Gastroesophageal sphincter (tissue), 4 donors: ENCODE measurements at regions not wholly inside any gene's neighbourhood (a gene's known extent, or its start where the extent isn't known, plus 50 kb on each side); places are given as distances from the start of the nearest gene placed in this dataset.
"Not testable (repeated sequence)": the region's sequence is repeated elsewhere in the genome, so short reads cannot be mapped to it uniquely, and the experiment has no call there.

Experiments
- ATAC-seq: fragments of 150-250 bp; one replicate; pipeline ENCODE4 v1.9.1; 2016; ENCODE audit warnings: mild to moderate bottlenecking, moderate library complexity
- H3K27ac ChIP-seq, 4 donors: fragments of 200-600 bp; sonication (generic) in 3 of 4; 1 replicate in 3 of 4; 2 replicates in 1 of 4; pipeline ENCODE4 v1.5.1; 2016 to 2019
- H3K27me3 ChIP-seq: fragments of 200-600 bp; sonication (generic); one replicate; pipeline ENCODE4 v1.5.1; 2019
- H3K36me3 ChIP-seq, 2 donors: fragments of 200-600 bp; sonication (generic); one replicate each; pipeline ENCODE4 v1.5.1; 2019; ENCODE audit warnings: control low read depth in 1 of 2
- H3K4me1 ChIP-seq, 3 donors: fragments of 200-600 bp; sonication (generic); 1 replicate in 2 of 3; 2 replicates in 1 of 3; pipeline ENCODE4 v1.5.1; 2016 to 2019; ENCODE audit warnings: control low read depth in 2 of 3
- H3K4me3 ChIP-seq, 2 donors: fragments of 200-600 bp; sonication (generic); one replicate each; pipeline ENCODE4 v1.5.1; 2019; ENCODE audit warnings: mild to moderate bottlenecking in 1 of 2, moderate library complexity in 1 of 2
- H3K9me3 ChIP-seq, 3 donors: fragments of 200-600 bp; sonication (generic); one replicate each; pipeline ENCODE4 v1.5.1; 2017 to 2019; ENCODE audit warnings: control low read depth in 2 of 3
- EP300 ChIP-seq: sonication (generic); formaldehyde crosslinking; IDR thresholded peaks from one replicate; pipeline ENCODE4 v1.6.1; 2017; ENCODE audit warnings: antibody characterized with exemption, mild to moderate bottlenecking
- POLR2A ChIP-seq, 2 donors: fragments of 450-650 bp; IDR thresholded peaks; one replicate each; pipeline ENCODE4 v1.6.1; 2017; ENCODE audit warnings: antibody characterized with exemption in 2 of 2, mild to moderate bottlenecking in 2 of 2, moderate library complexity in 1 of 2
- POLR2AphosphoS5 ChIP-seq: sonication (generic); formaldehyde crosslinking; IDR thresholded peaks from one replicate; pipeline ENCODE4 v1.6.1; 2017; ENCODE audit warnings: antibody characterized with exemption
- WGBS, 2 donors: methylation state at CpG; one replicate each; pipeline ENCODE4 v1.1.5; 2018; ENCODE audit warnings: low coverage in 1 of 2; 5-methylcytosine and 5-hydroxymethylcytosine counted together
- TF ChIP-seq, protein P1 (sequence below), 4 experiments: fragments of 200-600 bp in 2 of 4; fragments of 450-650 bp in 2 of 4; sonication (generic) in 1 of 4; IDR thresholded peaks; one replicate each; pipeline ENCODE4 v1.5.1; 2017 to 2019; ENCODE audit warnings: antibody characterized with exemption in 4 of 4, mild to moderate bottlenecking in 2 of 4, moderate library complexity in 2 of 4

DNA sequence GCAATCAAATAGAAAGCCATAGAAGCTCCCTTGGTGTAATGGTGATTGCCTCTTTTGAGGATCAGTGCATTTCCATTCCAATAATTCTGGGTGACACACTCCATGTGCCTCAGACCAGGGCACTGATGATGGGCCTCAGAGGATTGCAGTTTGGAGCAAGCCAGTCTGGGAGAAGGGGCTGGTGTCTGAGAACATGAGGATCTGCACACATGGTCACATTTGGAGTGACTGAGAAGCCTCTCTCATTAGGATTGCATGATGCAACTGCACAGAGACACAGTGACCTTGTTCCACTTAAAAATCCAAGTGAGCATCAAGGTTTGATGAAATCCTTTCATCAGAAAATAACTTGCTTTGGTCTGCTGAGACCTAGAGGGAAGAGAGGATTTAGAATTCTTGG is 216.4 kb downstream of the ANKRD30B start:
- Histone ChIP-seq H3K27me3 (no peaks in the 10 kb centered on the region), H3K27ac (no peak overlapping the region), H3K4me1 (no peaks in the 10 kb centered on the region), H3K4me3 (no peak overlapping the region), H3K36me3 (no peaks in the 10 kb centered on the region), H3K9me3 (no peaks in the 10 kb centered on the region)
- no peak for ATAC-seq
- TF ChIP-seq POLR2AphosphoS5 (no peak), EP300 (no peak), POLR2A (IDR thresholded peaks at IDR 0.05) (no peak)
- TF ChIP-seq, protein P1, sequence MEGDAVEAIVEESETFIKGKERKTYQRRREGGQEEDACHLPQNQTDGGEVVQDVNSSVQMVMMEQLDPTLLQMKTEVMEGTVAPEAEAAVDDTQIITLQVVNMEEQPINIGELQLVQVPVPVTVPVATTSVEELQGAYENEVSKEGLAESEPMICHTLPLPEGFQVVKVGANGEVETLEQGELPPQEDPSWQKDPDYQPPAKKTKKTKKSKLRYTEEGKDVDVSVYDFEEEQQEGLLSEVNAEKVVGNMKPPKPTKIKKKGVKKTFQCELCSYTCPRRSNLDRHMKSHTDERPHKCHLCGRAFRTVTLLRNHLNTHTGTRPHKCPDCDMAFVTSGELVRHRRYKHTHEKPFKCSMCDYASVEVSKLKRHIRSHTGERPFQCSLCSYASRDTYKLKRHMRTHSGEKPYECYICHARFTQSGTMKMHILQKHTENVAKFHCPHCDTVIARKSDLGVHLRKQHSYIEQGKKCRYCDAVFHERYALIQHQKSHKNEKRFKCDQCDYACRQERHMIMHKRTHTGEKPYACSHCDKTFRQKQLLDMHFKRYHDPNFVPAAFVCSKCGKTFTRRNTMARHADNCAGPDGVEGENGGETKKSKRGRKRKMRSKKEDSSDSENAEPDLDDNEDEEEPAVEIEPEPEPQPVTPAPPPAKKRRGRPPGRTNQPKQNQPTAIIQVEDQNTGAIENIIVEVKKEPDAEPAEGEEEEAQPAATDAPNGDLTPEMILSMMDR (IDR thresholded peaks at IDR 0.05): no peak

DNA sequence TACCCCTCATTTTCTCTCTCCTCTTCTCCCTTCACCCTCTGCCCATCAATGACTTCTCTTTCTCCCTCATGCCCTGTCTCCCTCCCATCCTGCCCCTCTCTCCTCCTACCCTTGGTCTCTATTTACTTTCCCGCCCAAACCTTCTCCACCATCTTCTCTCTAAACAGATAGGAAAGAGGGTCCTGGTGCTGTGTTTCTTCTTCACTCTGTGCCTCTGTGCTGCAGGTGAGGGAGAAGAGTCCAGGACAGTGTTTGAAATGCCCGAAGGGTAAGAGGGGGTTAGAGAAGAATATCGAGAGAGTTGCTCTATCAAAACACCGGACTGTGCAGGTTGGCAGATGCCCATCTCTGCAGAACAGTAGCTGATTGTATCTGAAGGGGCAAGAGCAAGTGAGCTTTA is 217.0 kb downstream of the ANKRD30B start:
- 80 to 88% methylated on average over 1 to 4 of the region's 4 CpGs for WGBS, 2 donors
- H3K27me3 ChIP-seq, H3K36me3 ChIP-seq, H3K9me3 ChIP-seq, ATAC-seq, H3K4me3 ChIP-seq, H3K27ac ChIP-seq, H3K4me1 ChIP-seq: not testable (repeated sequence)

DNA sequence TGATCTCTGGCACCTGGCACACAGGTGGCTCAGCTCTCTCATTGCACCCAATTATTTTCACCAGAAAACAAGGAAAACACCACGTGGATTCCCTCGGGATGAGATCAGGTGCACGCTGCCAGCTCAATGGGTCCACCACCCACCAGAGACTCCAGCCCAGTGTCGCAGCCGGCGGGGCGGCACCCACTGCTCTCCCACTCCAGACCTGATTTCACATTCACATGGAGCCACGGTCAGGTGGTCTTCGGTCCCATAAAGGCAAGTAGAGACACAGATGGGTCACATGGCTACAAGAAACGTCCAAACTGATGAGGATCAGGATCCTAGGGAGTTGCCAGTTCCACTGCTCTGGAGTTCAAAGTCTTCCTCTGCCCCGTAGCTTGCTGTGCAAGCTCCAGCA is 217.6 kb downstream of the ANKRD30B start:
- TF ChIP-seq POLR2AphosphoS5 (no peak), POLR2A (IDR thresholded peaks at IDR 0.05) (no peak), EP300 (no peak)
- TF ChIP-seq, protein P1 (IDR thresholded peaks at IDR 0.05): no peak
- 82 to 83% methylated on average over 2 to 9 of the region's 11 CpGs for WGBS, 2 donors

DNA sequence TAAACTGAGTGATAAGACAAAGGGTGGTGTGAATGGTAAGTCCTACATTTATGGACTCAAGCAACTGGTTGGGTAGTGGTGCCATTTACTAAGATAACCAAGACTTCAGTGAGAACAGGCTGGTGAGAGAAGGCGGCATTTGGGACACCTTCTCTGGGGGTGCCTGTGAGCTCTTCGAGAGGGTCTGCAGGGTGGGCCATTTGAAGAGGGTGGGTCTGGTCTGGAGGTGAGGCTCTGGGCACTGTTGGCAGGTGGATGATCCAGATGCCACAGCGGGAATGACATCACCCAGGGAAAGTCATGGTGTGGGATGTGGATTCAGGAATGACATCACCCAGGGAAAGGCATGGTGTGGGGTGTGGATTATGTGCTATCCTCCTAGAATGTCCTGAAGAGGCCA is 219.3 kb downstream of the ANKRD30B start:
- not testable (repeated sequence) for H3K36me3 ChIP-seq, H3K4me3 ChIP-seq, ATAC-seq, H3K9me3 ChIP-seq, H3K27ac ChIP-seq, H3K27me3 ChIP-seq, H3K4me1 ChIP-seq
- WGBS, 2 donors: 59% methylated on average over 3 of the region's 3 CpGs; no CpG with 5 or more reads in 1 of the 2 donors

More for the DNA sequence above, 217.6 kb downstream of the ANKRD30B start:
- H3K27ac ChIP-seq: no peak overlapping the region
- no peaks in the 10 kb centered on the region for H3K36me3 ChIP-seq
- no peak for ATAC-seq
- no peaks in the 10 kb centered on the region for H3K27me3 ChIP-seq
- H3K4me1 ChIP-seq: no peaks in the 10 kb centered on the region
- H3K4me3 ChIP-seq: no peak overlapping the region
- H3K9me3 ChIP-seq: no peaks in the 10 kb centered on the region

DNA sequence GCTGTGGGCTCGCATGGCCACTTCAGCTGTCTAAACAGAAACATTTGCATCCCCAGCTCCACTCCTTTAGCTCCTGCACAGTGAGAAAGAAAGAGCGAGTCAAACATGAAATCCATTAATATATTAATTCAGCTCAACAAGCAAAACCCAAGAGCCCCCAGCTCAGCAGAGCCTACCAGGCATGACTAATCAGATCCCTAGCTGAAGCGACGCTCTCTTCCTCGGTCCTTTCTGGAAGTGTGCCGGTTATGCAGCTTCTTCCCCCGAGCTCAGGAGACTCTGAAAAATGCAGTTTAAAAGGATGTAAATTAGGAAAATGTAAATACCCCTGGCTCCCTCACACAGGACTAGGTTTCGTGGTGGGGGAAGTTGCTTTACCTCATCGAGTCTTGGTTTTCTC is 221.5 kb downstream of the ANKRD30B start:
- H3K4me3 ChIP-seq: no peak overlapping the region
- TF ChIP-seq, protein P1 (IDR thresholded peaks at IDR 0.05): no peak

DNA sequence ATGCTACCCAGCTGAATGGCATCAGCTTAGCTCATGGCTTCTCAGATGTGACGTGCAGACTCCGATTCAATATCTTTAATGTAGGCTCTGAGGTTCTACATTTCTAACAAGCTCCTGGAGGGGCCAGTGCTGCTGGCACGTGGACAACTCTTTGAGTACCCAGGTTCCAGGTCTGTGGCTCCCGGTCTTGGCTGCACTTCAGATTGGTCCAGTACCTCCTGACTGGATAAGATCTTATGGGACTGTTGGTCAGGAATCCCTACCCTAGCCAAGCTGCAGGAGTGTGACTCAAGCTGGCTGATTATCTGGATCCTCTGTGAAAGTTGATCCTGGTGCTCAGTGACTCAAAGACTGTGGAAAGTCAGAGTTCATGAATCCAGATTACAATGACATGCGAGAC is 222.1 kb downstream of the ANKRD30B start:
- no peak for ATAC-seq
- no peak for TF ChIP-seq POLR2AphosphoS5
- TF ChIP-seq EP300: no peak
- TF ChIP-seq POLR2A (IDR thresholded peaks at IDR 0.05): no peak
- TF ChIP-seq, protein P1 (IDR thresholded peaks at IDR 0.05): no peak

More for the DNA sequence above, 221.5 kb downstream of the ANKRD30B start:
- Histone ChIP-seq H3K27ac (no peak overlapping the region), H3K27me3 (no peaks in the 10 kb centered on the region), H3K36me3 (no peaks in the 10 kb centered on the region), H3K9me3 (no peaks in the 10 kb centered on the region), H3K4me1 (no peaks in the 10 kb centered on the region)
- ATAC-seq: no peak
- WGBS, 2 donors: 62 to 71% methylated on average over 5 to 9 of the region's 9 CpGs

More for the DNA sequence above, 222.1 kb downstream of the ANKRD30B start:
- Histone ChIP-seq H3K27me3 (no peaks in the 10 kb centered on the region), H3K4me3 (no peak overlapping the region), H3K4me1 (no peaks in the 10 kb centered on the region), H3K9me3 (no peaks in the 10 kb centered on the region), H3K27ac (no peak overlapping the region), H3K36me3 (no peaks in the 10 kb centered on the region)
- WGBS, 2 donors: 79 to 80% methylated on average over 2 to 4 of the region's 5 CpGs
